ENCODE measurements at regions not wholly inside any gene's neighbourhood (a gene's known extent, or its start where the extent isn't known, plus 50 kb on each side); places are given as distances from the start of the nearest gene placed in this dataset.

GRCh38 chr9:26561928-26562327 lies 330.7 kb downstream of the CAAP1 start:
- no peaks in the 10 kb centered on the region for H3K36me3 ChIP-seq (ENCODE audit: control insufficient read depth in 1 of 2, insufficient read depth in 2 of 2, low read length in 1 of 2)
- no peaks in the 10 kb centered on the region for H3K27me3 ChIP-seq (ENCODE audit: control insufficient read depth in 1 of 2, insufficient read depth in 2 of 2, low read length in 1 of 2)
- 64% methylated on average over 3 of the region's 3 CpGs for WGBS, 2 donors
- ATAC-seq (ENCODE audit: low FRiP score) (no peak), DNase-seq (no peak)
- intact Hi-C loops (cut with DNase I): no loop called here
- peaks cover 0 to 4% of the 10 kb centered on the region in 2 donors for H3K4me1 ChIP-seq (ENCODE audit: control insufficient read depth in 1 of 2, insufficient read depth in 2 of 2, low read length in 2 of 2)
- H3K9me3 ChIP-seq (ENCODE audit: control insufficient read depth, low read length): no peaks in the 10 kb centered on the region
- no peak overlapping the region for H3K27ac ChIP-seq (ENCODE audit: low read depth in 1 of 2, low read length in 2 of 2)
- H3K4me3 ChIP-seq (ENCODE audit: low read length in 2 of 2): no peak overlapping the region

- Histone ChIP-seq H3K36me3 (ENCODE audit: control insufficient read depth in 1 of 2, insufficient read depth in 2 of 2, low read length in 1 of 2) (no peaks in the 10 kb centered on the region), H3K27ac (ENCODE audit: low read depth in 1 of 2, low read length in 2 of 2) (no peak overlapping the region), H3K4me3 (ENCODE audit: low read length in 2 of 2) (no peak overlapping the region), H3K27me3 (ENCODE audit: control insufficient read depth in 1 of 2, insufficient read depth in 2 of 2, low read length in 1 of 2) (no peaks in the 10 kb centered on the region), H3K9me3 (ENCODE audit: control insufficient read depth, low read length) (no peaks in the 10 kb centered on the region), H3K4me1 (ENCODE audit: control insufficient read depth in 1 of 2, insufficient read depth in 2 of 2, low read length in 2 of 2) (peaks cover 0 to 4% of the 10 kb centered on the region in 2 donors)
- no peak for ATAC-seq (ENCODE audit: low FRiP score)
- DNase-seq: no peak
- intact Hi-C loops (cut with DNase I): loop anchor here in 1 of 2 donors (10.0 kb wide), 1 partner anchor 55 kb away; no protein-coding TSS in a partner anchor
- WGBS, 2 donors: 74 to 75% methylated on average over 3 of the region's 3 CpGs
Observed at GRCh38 chr9:26559506-26559905, 333.1 kb downstream of the CAAP1 start.

GRCh38 chr9:26551971-26552370 lies 340.6 kb downstream of the CAAP1 start:
- ATAC-seq (ENCODE audit: low FRiP score) (peak; percentile 76), DNase-seq (no peak)
- Histone ChIP-seq H3K9me3 (ENCODE audit: control insufficient read depth, low read length) (no peaks in the 10 kb centered on the region), H3K27ac (ENCODE audit: low read depth in 1 of 2, low read length in 2 of 2) (peak overlapping the region; percentile 79 to 82), H3K36me3 (ENCODE audit: control insufficient read depth in 1 of 2, insufficient read depth in 2 of 2, low read length in 1 of 2) (no peaks in the 10 kb centered on the region), H3K4me1 (ENCODE audit: control insufficient read depth in 1 of 2, insufficient read depth in 2 of 2, low read length in 2 of 2) (peaks cover 3 to 4% of the 10 kb centered on the region in 2 donors), H3K4me3 (ENCODE audit: low read length in 2 of 2) (no peak overlapping the region), H3K27me3 (ENCODE audit: control insufficient read depth in 1 of 2, insufficient read depth in 2 of 2, low read length in 1 of 2) (no peaks in the 10 kb centered on the region)
- intact Hi-C loops (cut with DNase I): loop anchor here in 1 of 2 donors (10.0 kb wide), 1 partner anchor 47 kb away; no protein-coding TSS in a partner anchor

GRCh38 chr9:26551451-26551850 lies 341.2 kb downstream of the CAAP1 start:
- intact Hi-C loops (cut with DNase I): loop anchor here in 1 of 2 donors (10.0 kb wide), 1 partner anchor 47 kb away; no protein-coding TSS in a partner anchor

GRCh38 chr9:26548781-26549290 lies 343.8 kb downstream of the CAAP1 start:
- H3K4me3 ChIP-seq (ENCODE audit: low read length in 2 of 2): no peak overlapping the region
- DNase-seq (no peak), ATAC-seq (ENCODE audit: low FRiP score) (no peak)
- peaks cover 1% of the 10 kb centered on the region for H3K9me3 ChIP-seq (ENCODE audit: control insufficient read depth, low read length)
- intact Hi-C loops (cut with DNase I): no loop called here
- H3K4me1 ChIP-seq (ENCODE audit: control insufficient read depth in 1 of 2, insufficient read depth in 2 of 2, low read length in 2 of 2): peaks cover 3 to 4% of the 10 kb centered on the region in 2 donors
- no peaks in the 10 kb centered on the region for H3K36me3 ChIP-seq (ENCODE audit: control insufficient read depth in 1 of 2, insufficient read depth in 2 of 2, low read length in 1 of 2)
- no peaks in the 10 kb centered on the region for H3K27me3 ChIP-seq (ENCODE audit: control insufficient read depth in 1 of 2, insufficient read depth in 2 of 2, low read length in 1 of 2)
- WGBS, 2 donors: 80 to 81% methylated on average over 4 of the region's 4 CpGs
- no peak overlapping the region for H3K27ac ChIP-seq (ENCODE audit: low read depth in 1 of 2, low read length in 2 of 2)

More at GRCh38 chr9:26551451-26551850, 341.2 kb downstream of the CAAP1 start:
- WGBS, 2 donors: 69 to 76% methylated on average over 2 of the region's 2 CpGs
- H3K4me1 ChIP-seq (ENCODE audit: control insufficient read depth in 1 of 2, insufficient read depth in 2 of 2, low read length in 2 of 2): peaks cover 3 to 4% of the 10 kb centered on the region in 2 donors
- no peak overlapping the region for H3K4me3 ChIP-seq (ENCODE audit: low read length in 2 of 2)
- H3K27ac ChIP-seq (ENCODE audit: low read depth in 1 of 2, low read length in 2 of 2): peak overlapping the region; percentile 79 to 82
- no peaks in the 10 kb centered on the region for H3K27me3 ChIP-seq (ENCODE audit: control insufficient read depth in 1 of 2, insufficient read depth in 2 of 2, low read length in 1 of 2)
- H3K36me3 ChIP-seq (ENCODE audit: control insufficient read depth in 1 of 2, insufficient read depth in 2 of 2, low read length in 1 of 2): no peaks in the 10 kb centered on the region
- DNase-seq (no peak), ATAC-seq (ENCODE audit: low FRiP score) (no peak)
- H3K9me3 ChIP-seq (ENCODE audit: control insufficient read depth, low read length): no peaks in the 10 kb centered on the region

GRCh38 chr9:26539867-26540493 lies 352.6 kb downstream of the CAAP1 start:
- no peaks in the 10 kb centered on the region for H3K27me3 ChIP-seq (ENCODE audit: control insufficient read depth in 1 of 2, insufficient read depth in 2 of 2, low read length in 1 of 2)
- no peak overlapping the region for H3K4me3 ChIP-seq (ENCODE audit: low read length in 2 of 2)
- H3K36me3 ChIP-seq (ENCODE audit: control insufficient read depth in 1 of 2, insufficient read depth in 2 of 2, low read length in 1 of 2): no peaks in the 10 kb centered on the region
- no peaks in the 10 kb centered on the region for H3K4me1 ChIP-seq (ENCODE audit: control insufficient read depth in 1 of 2, insufficient read depth in 2 of 2, low read length in 2 of 2)
- WGBS, 2 donors: 88 to 90% methylated on average over 6 of the region's 6 CpGs
- DNase-seq: no peak
- no peak overlapping the region for H3K27ac ChIP-seq (ENCODE audit: low read depth in 1 of 2, low read length in 2 of 2)
- no peak for ATAC-seq (ENCODE audit: low FRiP score)
- H3K9me3 ChIP-seq (ENCODE audit: control insufficient read depth, low read length): no peaks in the 10 kb centered on the region
- intact Hi-C loops (cut with DNase I): no loop called here

- DNase-seq: no peak
- Histone ChIP-seq H3K4me3 (ENCODE audit: low read length in 2 of 2) (no peak overlapping the region), H3K36me3 (ENCODE audit: control insufficient read depth in 1 of 2, insufficient read depth in 2 of 2, low read length in 1 of 2) (no peaks in the 10 kb centered on the region), H3K27ac (ENCODE audit: low read depth in 1 of 2, low read length in 2 of 2) (no peak overlapping the region), H3K9me3 (ENCODE audit: control insufficient read depth, low read length) (no peaks in the 10 kb centered on the region), H3K27me3 (ENCODE audit: control insufficient read depth in 1 of 2, insufficient read depth in 2 of 2, low read length in 1 of 2) (no peaks in the 10 kb centered on the region), H3K4me1 (ENCODE audit: control insufficient read depth in 1 of 2, insufficient read depth in 2 of 2, low read length in 2 of 2) (no peaks in the 10 kb centered on the region)
- intact Hi-C loops (cut with DNase I): no loop called here
- ATAC-seq (ENCODE audit: low FRiP score): no peak
- WGBS, 2 donors: 71 to 75% methylated on average over 4 of the region's 4 CpGs
Observed at GRCh38 chr9:26537211-26537610, 355.4 kb downstream of the CAAP1 start.

GRCh38 chr9:26535151-26535550 lies 357.5 kb downstream of the CAAP1 start:
- H3K4me3 ChIP-seq (ENCODE audit: low read length in 2 of 2): no peak overlapping the region
- no peaks in the 10 kb centered on the region for H3K9me3 ChIP-seq (ENCODE audit: control insufficient read depth, low read length)
- no peak for ATAC-seq (ENCODE audit: low FRiP score)
- H3K4me1 ChIP-seq (ENCODE audit: control insufficient read depth in 1 of 2, insufficient read depth in 2 of 2, low read length in 2 of 2): no peaks in the 10 kb centered on the region
- WGBS, 2 donors: 51 to 60% methylated on average over 1 of the region's 1 CpG
- H3K27ac ChIP-seq (ENCODE audit: low read depth in 1 of 2, low read length in 2 of 2): no peak overlapping the region
- no peaks in the 10 kb centered on the region for H3K36me3 ChIP-seq (ENCODE audit: control insufficient read depth in 1 of 2, insufficient read depth in 2 of 2, low read length in 1 of 2)
- DNase-seq: no peak
- intact Hi-C loops (cut with DNase I): no loop called here
- no peaks in the 10 kb centered on the region for H3K27me3 ChIP-seq (ENCODE audit: control insufficient read depth in 1 of 2, insufficient read depth in 2 of 2, low read length in 1 of 2)

GRCh38 chr9:26530841-26531240 lies 361.8 kb downstream of the CAAP1 start:
- ATAC-seq (ENCODE audit: low FRiP score) (no peak), DNase-seq (no peak)
- no peak overlapping the region for H3K4me3 ChIP-seq (ENCODE audit: low read length in 2 of 2)
- no peaks in the 10 kb centered on the region for H3K9me3 ChIP-seq (ENCODE audit: control insufficient read depth, low read length)
- no peaks in the 10 kb centered on the region for H3K4me1 ChIP-seq (ENCODE audit: control insufficient read depth in 1 of 2, insufficient read depth in 2 of 2, low read length in 2 of 2)
- no peak overlapping the region for H3K27ac ChIP-seq (ENCODE audit: low read depth in 1 of 2, low read length in 2 of 2)
- H3K36me3 ChIP-seq (ENCODE audit: control insufficient read depth in 1 of 2, insufficient read depth in 2 of 2, low read length in 1 of 2): no peaks in the 10 kb centered on the region
- intact Hi-C loops (cut with DNase I): no loop called here
- WGBS, 2 donors: 90 to 92% methylated on average over 2 of the region's 2 CpGs
- H3K27me3 ChIP-seq (ENCODE audit: control insufficient read depth in 1 of 2, insufficient read depth in 2 of 2, low read length in 1 of 2): no peaks in the 10 kb centered on the region

All from aorta (tissue), 5 donors.